OCI-LY3 (cell line): ENCODE measurements at regions not wholly inside any gene's neighbourhood (a gene's known extent, or its start where the extent isn't known, plus 50 kb on each side); places are given as distances from the start of the nearest gene placed in this dataset.

ENCODE experiments used
- CTCF ChIP-seq: fragments of 200-600, 300-600 bp; sonication (generic); IDR thresholded peaks from 2 replicates; pipeline ENCODE4 v1.5.1; 2014; ENCODE audit warnings: antibody characterized with exemption, low read length, low read depth
- EZH2phosphoT487 ChIP-seq: fragments of 200-600 bp; shearing (Covaris generic); IDR thresholded peaks from 2 replicates; pipeline ENCODE4 v1.6.1; 2018; ENCODE audit warnings: antibody characterized with exemption, mixed run types, low read depth

- TF ChIP-seq EZH2phosphoT487 (no peak), CTCF (no peak)
Observed at GRCh38 chr15:93182703-93183205, 93.7 kb upstream of the RGMA start.
